ENCODE measurements at regions not wholly inside any gene's neighbourhood (a gene's known extent, or its start where the extent isn't known, plus 50 kb on each side); places are given as distances from the start of the nearest gene placed in this dataset.

DNA sequence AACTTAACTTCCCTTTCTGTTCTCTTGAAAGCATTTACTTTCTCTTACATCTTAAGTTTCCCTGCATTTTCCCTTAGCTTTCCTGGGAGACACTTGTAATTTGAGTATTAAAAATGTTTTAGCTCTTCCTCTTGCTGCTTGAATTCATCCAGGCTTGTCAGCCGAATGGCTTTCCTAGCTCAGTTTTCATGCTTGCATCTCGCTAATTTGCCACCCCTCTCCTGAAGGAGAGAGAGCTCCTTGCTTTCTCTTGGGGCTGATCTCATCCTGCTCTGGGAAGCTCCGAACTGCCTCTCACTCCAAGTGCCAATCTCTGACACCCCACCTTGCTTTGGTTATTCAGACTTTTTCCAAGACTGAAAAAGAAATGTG is 374.6 kb upstream of the TBL1XR1 start:
- H3K4me3 Mint-ChIP-seq = no peak overlapping the region
- no peaks in the 10 kb centered on the region for H3K9me3 Mint-ChIP-seq
- no peak overlapping the region for H3K27ac Mint-ChIP-seq
- H3K36me3 Mint-ChIP-seq = no peaks in the 10 kb centered on the region
- no peaks in the 10 kb centered on the region for H3K4me1 Mint-ChIP-seq
- H3K27me3 Mint-ChIP-seq = no peaks in the 10 kb centered on the region

- no peaks in the 10 kb centered on the region for H3K27me3 Mint-ChIP-seq
- H3K36me3 Mint-ChIP-seq = no peaks in the 10 kb centered on the region
- no peak overlapping the region for H3K4me3 Mint-ChIP-seq
Measured at GRCh38 chr3:177574222-177574856, 377.1 kb upstream of the TBL1XR1 start.

DNA sequence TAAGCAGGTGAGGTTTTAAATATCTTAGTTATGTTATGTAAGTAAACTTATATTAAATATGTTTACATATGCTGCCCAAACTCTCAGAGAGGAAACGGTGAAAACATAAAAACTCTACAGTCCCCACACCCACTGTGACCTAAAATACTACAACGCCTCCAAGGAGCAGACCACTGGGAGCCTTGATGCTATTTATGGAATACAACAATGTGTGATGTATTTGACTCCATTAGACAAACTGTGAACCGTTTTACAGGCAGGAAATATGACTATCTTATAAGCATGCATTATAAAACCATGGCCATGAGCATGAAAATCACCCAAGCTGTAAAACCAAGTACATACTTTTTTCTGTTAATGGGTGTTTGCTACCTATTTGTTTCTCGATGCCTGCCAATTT is 379.5 kb upstream of the TBL1XR1 start:
- Mint-ChIP-seq H3K4me3 (no peak overlapping the region), H3K36me3 (no peaks in the 10 kb centered on the region), H3K27ac (no peak overlapping the region), H3K9me3 (no peaks in the 10 kb centered on the region), H3K4me1 (no peaks in the 10 kb centered on the region), H3K27me3 (no peaks in the 10 kb centered on the region)

More at GRCh38 chr3:177574222-177574856, 377.1 kb upstream of the TBL1XR1 start:
- Mint-ChIP-seq H3K4me1 (no peaks in the 10 kb centered on the region), H3K27ac (no peak overlapping the region), H3K9me3 (no peaks in the 10 kb centered on the region)

- Mint-ChIP-seq H3K27ac (no peak overlapping the region), H3K36me3 (no peaks in the 10 kb centered on the region), H3K4me1 (no peaks in the 10 kb centered on the region), H3K27me3 (no peaks in the 10 kb centered on the region), H3K4me3 (no peak overlapping the region), H3K9me3 (no peaks in the 10 kb centered on the region)
Measured at GRCh38 chr3:177578488-177578887, 381.2 kb upstream of the TBL1XR1 start.

DNA sequence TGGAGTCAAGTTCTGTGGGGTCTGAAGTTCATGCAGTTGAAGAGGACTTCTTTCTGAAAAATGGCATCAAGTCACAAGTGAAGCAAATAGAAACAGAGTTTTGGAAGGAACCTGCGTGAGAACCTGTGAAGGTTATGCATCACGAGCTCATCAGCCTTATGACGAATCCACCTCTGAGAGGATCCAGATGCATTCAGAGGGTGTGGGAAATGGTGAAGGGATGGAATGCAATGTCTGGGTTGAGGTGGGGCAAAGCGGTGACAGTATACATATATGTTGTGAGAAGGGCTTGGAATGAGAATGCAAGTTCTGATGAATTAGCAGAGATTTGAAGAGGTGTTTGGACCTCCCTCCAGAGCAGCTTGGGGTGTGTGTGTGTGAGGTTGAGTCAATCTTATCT is 382.1 kb upstream of the TBL1XR1 start:
- Mint-ChIP-seq H3K9me3 (no peaks in the 10 kb centered on the region), H3K4me3 (no peak overlapping the region), H3K4me1 (no peaks in the 10 kb centered on the region), H3K27me3 (no peaks in the 10 kb centered on the region), H3K36me3 (no peaks in the 10 kb centered on the region), H3K27ac (no peak overlapping the region)

DNA sequence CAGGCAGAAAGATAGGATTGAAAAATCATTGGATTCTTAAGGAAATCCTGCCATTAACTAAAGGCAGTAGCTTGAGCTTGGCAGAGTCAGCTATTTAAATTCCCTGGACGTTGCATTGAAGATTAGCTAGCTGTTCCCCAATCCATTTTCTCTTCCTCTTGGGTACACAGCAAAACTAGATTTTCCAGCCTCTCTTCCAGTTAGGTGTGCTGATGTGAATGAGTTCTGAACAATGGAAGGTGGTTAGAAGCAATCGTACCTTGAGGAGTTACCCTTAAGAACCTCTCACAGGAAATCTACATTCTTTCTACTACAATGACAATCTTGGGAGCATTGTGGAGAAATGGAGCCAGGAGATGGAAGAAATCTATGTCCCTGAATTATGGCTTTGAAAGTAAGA is 383.2 kb upstream of the TBL1XR1 start:
- no peak overlapping the region for H3K4me3 Mint-ChIP-seq

GRCh38 chr3:177585271-177585670 is 388.0 kb upstream of the TBL1XR1 start:
- H3K36me3 Mint-ChIP-seq = no peaks in the 10 kb centered on the region
- no peak overlapping the region for H3K4me3 Mint-ChIP-seq
- no peaks in the 10 kb centered on the region for H3K4me1 Mint-ChIP-seq
- H3K9me3 Mint-ChIP-seq = no peaks in the 10 kb centered on the region
- H3K27me3 Mint-ChIP-seq = no peaks in the 10 kb centered on the region
- H3K27ac Mint-ChIP-seq = no peak overlapping the region

More for the DNA sequence above, 383.2 kb upstream of the TBL1XR1 start:
- Mint-ChIP-seq H3K4me1 (no peaks in the 10 kb centered on the region), H3K9me3 (no peaks in the 10 kb centered on the region), H3K36me3 (no peaks in the 10 kb centered on the region), H3K27me3 (no peaks in the 10 kb centered on the region), H3K27ac (no peak overlapping the region)

- Mint-ChIP-seq H3K9me3 (no peaks in the 10 kb centered on the region), H3K36me3 (no peaks in the 10 kb centered on the region), H3K4me1 (peaks cover 21% of the 10 kb centered on the region), H3K4me3 (no peak overlapping the region), H3K27me3 (no peaks in the 10 kb centered on the region), H3K27ac (no peak overlapping the region)
Measured at GRCh38 chr3:177589041-177589650, 391.9 kb upstream of the TBL1XR1 start.

- no peaks in the 10 kb centered on the region for H3K36me3 Mint-ChIP-seq
- no peak overlapping the region for H3K27ac Mint-ChIP-seq
- H3K27me3 Mint-ChIP-seq = no peaks in the 10 kb centered on the region
- H3K9me3 Mint-ChIP-seq = no peaks in the 10 kb centered on the region
- peaks cover 28% of the 10 kb centered on the region for H3K4me1 Mint-ChIP-seq
- H3K4me3 Mint-ChIP-seq = no peak overlapping the region
Measured at GRCh38 chr3:177589911-177590381, 392.7 kb upstream of the TBL1XR1 start.

DNA sequence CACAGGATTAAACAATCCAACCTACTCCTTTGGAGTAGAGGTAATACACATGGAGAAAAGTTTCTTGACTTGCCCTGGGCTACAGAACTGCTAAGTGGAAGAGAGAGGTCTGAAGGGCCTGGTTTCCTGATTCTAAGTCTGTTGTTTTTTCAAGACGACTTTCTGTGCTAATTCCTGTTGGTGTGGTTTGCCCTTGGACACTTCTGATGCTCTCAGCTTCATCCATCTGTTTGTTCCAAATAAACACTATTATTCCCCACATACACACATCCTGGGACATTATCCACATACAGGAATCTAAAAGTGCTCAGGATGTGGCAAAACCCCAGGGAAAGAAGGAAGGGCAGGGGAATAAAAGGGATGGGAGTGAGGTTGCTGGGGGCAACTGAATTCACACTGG is 393.5 kb upstream of the TBL1XR1 start:
- Mint-ChIP-seq H3K4me3 (no peak overlapping the region), H3K4me1 (peaks cover 36% of the 10 kb centered on the region), H3K9me3 (no peaks in the 10 kb centered on the region), H3K36me3 (no peaks in the 10 kb centered on the region), H3K27me3 (no peaks in the 10 kb centered on the region), H3K27ac (no peak overlapping the region)

DNA sequence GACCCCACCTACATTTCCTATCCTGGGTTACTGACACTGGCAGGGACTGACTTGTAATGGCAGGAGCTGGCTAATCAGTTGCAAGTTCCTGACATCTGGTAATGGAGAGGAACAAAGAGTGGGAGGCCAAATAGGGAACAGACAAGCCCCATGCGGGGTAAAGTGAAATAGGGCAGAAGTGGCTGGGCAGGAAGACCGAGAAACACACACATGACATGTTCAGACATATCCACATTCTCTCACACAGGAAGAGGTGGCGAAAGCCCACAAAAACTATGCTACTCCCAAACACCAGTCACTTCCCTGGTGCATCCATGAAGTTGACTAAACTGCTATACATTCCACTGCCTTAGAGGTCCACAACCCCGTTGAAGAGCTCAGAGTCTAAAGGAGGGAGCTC is 394.1 kb upstream of the TBL1XR1 start:
- Mint-ChIP-seq H3K4me1 (peaks cover 41% of the 10 kb centered on the region), H3K27ac (peak overlapping the region; percentile 21), H3K36me3 (no peaks in the 10 kb centered on the region), H3K4me3 (no peak overlapping the region), H3K9me3 (no peaks in the 10 kb centered on the region), H3K27me3 (no peaks in the 10 kb centered on the region)

DNA sequence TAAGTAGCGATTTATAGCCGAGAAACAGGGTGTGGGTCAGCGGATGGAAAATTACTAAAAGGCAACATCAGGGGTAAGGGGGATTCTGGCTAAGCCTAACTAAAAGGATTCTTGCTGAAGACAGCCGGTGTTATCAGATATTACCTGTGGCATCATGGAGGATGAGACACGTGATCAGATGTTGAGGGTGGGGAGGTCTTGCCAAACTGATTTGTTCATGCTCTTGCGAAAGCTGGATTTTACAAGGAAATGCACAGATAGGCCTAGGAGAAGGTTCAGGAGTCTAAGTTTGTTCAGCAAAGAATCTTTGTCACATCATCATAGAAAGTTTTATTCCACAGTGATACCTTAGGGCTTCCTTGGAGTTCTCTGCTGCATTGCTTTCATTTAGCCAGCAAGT is 396.8 kb upstream of the TBL1XR1 start:
- Mint-ChIP-seq H3K36me3 (no peaks in the 10 kb centered on the region), H3K27me3 (no peaks in the 10 kb centered on the region), H3K4me3 (no peak overlapping the region), H3K4me1 (peaks cover 68% of the 10 kb centered on the region), H3K9me3 (no peaks in the 10 kb centered on the region), H3K27ac (no peak overlapping the region)

DNA sequence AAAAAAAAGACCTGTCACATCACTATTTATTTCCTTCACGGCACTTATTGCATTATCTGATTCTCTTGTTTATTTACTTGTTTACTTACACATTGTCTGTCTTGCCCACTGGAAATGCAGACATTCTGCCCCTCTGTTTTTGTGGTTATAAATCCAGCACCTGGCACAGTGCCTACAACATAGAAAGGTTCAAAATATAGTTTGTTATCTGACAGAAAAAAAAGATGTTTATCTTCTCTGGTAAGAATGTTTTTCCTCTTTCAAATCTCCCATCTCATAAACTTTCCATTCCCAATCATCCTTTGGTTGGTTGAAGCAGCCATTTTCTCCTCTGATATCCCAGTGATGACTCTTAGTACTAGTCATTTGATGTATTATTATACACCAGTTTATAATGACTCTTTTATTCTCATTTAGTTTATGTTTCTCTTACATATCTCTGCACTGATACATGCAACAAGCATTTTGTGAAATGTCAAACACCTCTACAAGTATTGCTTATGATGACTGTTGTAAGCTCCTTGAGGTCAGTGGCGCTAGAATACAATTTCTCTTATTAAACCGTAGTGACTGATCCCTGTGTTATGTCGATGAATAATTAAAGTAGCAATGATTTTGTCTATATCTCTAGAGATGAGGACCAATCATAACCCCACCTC is 398.4 kb upstream of the TBL1XR1 start:
- Mint-ChIP-seq H3K4me1 (peaks cover 84% of the 10 kb centered on the region), H3K27ac (no peak overlapping the region), H3K36me3 (no peaks in the 10 kb centered on the region), H3K27me3 (no peaks in the 10 kb centered on the region), H3K4me3 (no peak overlapping the region), H3K9me3 (no peaks in the 10 kb centered on the region)

DNA sequence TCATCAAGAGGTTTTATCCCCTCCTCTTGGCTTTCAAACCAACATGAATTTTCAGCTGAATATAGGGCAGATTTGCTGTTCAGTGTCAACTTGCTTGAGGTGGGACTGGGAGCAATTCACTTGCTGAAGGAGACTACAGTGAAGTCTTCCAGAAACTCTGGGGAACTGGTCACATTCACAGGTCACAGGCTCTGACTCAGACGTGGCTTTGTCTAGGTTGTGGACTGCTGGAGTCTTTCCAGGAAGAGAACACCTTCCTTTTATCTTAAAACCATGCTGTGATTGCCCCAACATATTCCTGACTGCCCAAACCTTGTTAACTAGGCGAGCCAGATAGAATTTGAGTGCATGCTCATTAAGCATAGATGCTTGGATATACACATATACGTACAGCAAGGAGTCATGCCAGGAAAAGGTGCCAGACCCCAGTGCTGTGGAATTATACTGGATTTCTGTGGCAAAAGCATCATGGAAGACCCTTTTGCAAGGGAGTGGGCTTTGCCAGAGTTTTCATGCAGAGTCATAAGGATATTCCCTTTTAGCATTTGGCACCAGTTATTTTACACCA is 399.1 kb upstream of the TBL1XR1 start:
- Mint-ChIP-seq H3K27me3 (no peaks in the 10 kb centered on the region), H3K4me1 (peaks cover 84% of the 10 kb centered on the region), H3K36me3 (no peaks in the 10 kb centered on the region), H3K4me3 (no peak overlapping the region), H3K9me3 (no peaks in the 10 kb centered on the region), H3K27ac (no peak overlapping the region)

DNA sequence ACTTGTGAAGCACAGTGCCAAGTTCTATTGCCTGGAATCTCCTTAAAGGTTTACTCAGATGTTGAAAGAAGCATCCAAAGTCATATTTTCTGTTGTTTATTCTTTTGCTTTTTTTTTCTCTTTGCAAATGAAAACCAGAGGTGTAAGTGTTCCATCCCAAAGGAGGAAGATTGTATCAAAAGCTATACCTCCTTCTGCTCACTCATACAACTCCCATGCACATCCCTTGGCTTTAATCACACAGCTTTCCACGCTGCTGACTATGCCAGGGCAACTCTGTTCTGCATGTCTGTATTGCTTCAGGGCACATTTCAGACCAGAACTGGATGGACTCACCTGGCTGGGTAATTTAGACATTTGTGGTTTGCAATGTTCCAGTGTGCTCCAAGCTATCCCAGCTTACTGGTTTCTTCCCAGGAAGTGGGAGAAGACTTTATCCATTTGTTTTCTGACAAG is 399.6 kb upstream of the TBL1XR1 start:
- Mint-ChIP-seq H3K9me3 (no peaks in the 10 kb centered on the region), H3K4me3 (no peak overlapping the region), H3K36me3 (no peaks in the 10 kb centered on the region), H3K27ac (no peak overlapping the region), H3K4me1 (peaks cover 81% of the 10 kb centered on the region), H3K27me3 (no peaks in the 10 kb centered on the region)

All from activated naive CD4-positive, alpha-beta T cell treated with anti-CD3 and anti-CD28 coated beads, Interleukin-2, amount 50 U/mL, for 24 hours (primary cell).